Hepatocyte (in vitro differentiated cells): ENCODE measurements at regions not wholly inside any gene's neighbourhood (a gene's known extent, or its start where the extent isn't known, plus 50 kb on each side); places are given as distances from the start of the nearest gene placed in this dataset.

Experiments used
- EZH2 ChIP-seq: fragments of 200-600 bp; sonication (generic); IDR thresholded peaks from 2 replicates; pipeline ENCODE4 v1.6.1; 2016; ENCODE audit warnings: antibody characterized with exemption, mild to moderate bottlenecking, borderline replicate concordance
- EZH2phosphoT487 ChIP-seq: fragments of 200-600 bp; sonication (generic); IDR thresholded peaks from one replicate; pipeline ENCODE4 v1.6.1; 2018; ENCODE audit warnings: antibody characterized with exemption, mild to moderate bottlenecking, low read depth, moderate library complexity; ENCODE audit not compliant: unreplicated experiment, severe bottlenecking
- TF ChIP-seq, protein P1 (sequence below): fragments of 200-600 bp; sonication (generic); IDR thresholded peaks from 2 replicates; pipeline ENCODE4 v1.5.1; 2016; ENCODE audit warnings: antibody characterized with exemption, mild to moderate bottlenecking; ENCODE audit not compliant: poor library complexity

DNA sequence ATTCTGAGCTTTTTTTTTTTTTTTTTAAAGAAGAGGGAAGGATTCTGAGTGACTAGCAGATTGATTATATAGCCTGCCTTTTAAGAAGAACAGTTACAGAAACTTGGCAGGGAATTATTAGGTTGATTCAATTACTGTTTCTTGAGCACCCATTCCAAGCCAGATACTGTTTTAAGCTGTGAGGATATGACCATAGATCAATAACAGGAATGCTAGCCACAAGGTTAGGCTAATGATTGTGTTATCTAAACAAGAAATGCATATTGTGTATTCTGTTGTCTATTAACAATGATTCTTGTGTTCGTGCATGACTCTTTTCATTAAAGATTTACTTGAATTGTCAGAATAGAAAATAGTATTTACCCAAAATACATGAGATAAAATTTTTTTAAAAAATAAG lies 67.1 kb downstream of the PRORP start:
- TF ChIP-seq, protein P1, sequence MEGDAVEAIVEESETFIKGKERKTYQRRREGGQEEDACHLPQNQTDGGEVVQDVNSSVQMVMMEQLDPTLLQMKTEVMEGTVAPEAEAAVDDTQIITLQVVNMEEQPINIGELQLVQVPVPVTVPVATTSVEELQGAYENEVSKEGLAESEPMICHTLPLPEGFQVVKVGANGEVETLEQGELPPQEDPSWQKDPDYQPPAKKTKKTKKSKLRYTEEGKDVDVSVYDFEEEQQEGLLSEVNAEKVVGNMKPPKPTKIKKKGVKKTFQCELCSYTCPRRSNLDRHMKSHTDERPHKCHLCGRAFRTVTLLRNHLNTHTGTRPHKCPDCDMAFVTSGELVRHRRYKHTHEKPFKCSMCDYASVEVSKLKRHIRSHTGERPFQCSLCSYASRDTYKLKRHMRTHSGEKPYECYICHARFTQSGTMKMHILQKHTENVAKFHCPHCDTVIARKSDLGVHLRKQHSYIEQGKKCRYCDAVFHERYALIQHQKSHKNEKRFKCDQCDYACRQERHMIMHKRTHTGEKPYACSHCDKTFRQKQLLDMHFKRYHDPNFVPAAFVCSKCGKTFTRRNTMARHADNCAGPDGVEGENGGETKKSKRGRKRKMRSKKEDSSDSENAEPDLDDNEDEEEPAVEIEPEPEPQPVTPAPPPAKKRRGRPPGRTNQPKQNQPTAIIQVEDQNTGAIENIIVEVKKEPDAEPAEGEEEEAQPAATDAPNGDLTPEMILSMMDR: no peak
- TF ChIP-seq EZH2 (no peak), EZH2phosphoT487 (no peak)
